ENCODE measurements at regions not wholly inside any gene's neighbourhood (a gene's known extent, or its start where the extent isn't known, plus 50 kb on each side); places are given as distances from the start of the nearest gene placed in this dataset.

DNA sequence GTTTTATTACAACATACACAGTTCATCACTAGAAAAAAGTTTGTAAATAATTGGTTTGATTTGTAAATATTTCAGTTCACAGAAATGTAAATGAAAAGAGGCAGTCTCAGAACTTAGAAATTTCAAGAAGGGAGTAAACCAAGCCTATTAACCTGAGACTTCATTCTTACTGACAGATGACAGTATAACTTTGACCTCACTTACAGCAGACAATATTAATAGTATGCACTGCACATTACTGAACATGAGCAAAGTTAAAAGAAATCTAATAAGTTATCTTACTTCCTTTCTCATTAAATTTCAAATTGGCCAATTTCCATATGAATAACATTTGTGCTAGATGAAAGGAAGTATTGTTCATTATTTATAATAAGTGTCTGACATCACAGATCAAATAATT lies 235.8 kb downstream of the SLC6A15 start:
- DNase-seq (ENCODE audit: low read depth in 2 of 2) = no peak

DNA sequence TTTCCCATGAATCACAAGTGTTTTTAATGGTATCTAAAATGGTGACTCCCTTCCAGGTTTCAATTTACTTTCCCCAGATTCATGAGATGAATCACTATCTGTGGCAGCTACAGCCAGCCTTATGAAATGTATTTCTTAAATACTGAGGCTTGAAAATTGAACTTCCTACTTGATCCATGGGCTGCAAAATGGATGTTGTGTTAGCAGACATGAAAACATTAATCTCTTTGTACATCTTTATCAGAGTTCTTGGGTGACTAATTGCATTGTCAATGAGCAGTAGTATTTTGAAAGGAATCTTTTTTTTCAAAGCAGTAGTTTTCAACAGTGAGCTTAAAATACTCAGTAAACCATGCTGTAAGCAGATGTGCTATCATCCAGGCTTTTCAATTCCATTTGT lies 250.8 kb downstream of the SLC6A15 start:
- no peak for DNase-seq (ENCODE audit: low read depth in 2 of 2)

DNA sequence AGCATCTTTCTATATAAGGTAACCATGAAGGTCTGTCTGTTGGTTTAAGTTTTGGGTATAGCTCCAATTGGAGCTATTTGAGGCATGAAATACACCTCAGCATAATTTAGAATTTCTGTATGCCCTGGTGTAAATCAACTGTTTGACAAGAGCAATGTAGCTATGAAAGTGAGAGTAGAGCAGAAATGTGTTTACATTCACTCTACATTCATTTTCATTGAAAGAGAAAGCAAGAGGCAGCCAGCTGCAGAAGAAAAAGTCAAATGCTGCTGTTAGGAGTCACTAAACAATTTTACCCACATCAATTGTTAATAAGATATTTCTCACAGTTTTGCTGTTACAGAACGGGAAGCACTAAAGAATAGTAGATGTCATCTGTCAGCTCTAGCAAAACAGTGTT lies 252.5 kb downstream of the SLC6A15 start:
- DNase-seq (ENCODE audit: low read depth in 2 of 2) = no peak

DNA sequence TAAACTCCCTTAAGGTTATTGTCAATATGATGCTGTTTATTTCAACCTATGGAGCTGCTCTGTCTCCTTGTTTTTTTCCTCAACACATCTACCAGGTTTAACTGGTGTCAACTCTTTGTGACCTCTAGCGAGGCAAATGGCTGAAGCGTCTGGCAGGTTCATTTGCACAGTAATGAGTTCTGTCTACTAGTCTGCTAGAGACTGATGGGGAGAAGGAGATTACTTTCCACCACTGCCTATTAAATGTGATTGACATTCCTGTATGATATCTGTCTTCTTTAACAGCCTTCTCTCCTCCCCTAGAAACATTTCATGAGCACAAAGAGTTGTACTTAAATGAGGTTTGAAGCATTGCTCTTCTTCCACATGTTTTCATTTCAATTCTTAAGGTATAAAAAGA lies 253.7 kb downstream of the SLC6A15 start:
- no peak for DNase-seq (ENCODE audit: low read depth in 2 of 2)

DNA sequence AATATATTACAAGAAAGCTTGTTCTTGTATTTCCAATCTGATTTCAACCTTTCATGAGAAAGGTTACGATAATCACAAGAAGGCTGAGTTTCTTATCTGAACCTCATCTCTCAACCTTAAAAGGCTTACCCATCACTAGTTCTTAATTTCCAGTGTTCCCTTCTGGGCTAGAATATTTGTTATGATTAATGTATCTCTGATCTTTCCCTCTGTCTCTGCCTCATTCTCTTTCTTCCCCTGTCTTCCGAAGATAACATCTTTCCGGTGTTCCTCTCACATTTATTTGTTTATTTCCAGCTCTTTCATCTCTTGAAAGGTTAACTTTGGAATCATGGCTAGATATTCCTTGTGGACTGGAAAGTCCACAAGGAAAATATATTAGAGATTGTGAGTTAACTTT lies 255.9 kb downstream of the SLC6A15 start:
- no peak for DNase-seq (ENCODE audit: low read depth in 2 of 2)

DNA sequence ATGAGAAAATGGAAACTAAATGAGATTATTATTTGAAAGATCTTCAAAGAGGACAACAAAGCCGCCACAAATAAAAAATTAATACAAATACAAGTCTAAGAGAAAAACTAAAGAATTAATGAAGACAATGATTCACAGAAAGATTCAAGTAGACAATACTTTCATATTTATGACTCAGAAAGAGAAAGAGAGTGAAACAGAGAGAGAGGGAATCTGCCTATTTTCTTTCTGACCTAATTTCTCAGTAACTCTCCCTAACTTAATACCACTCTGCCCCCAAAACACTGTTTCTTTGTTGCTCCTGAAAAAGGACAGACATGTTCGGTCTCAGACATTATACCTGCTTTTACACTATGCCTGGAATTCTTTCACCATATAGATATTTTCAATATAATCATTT lies 259.1 kb downstream of the SLC6A15 start:
- no peak for DNase-seq (ENCODE audit: low read depth in 2 of 2)

DNA sequence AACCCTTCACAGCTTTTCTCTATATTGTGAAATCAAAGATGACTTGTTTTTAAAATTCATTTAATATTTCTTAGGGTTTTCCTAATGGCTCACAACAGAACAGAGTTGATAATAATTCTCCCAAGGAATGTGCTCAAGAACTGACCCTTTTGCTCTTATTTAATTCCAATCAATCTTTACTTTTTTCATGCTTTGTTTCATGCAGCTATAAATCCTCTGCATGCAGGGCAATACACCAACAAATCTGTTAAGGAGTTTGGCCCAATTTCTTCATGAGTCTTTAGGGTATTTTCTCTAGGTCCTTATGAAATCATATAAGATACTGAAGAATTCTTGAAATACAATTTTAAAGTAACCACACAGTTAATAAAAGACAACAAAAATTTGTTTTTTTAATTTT lies 264.2 kb downstream of the SLC6A15 start:
- no peak for DNase-seq (ENCODE audit: low read depth in 2 of 2)

DNA sequence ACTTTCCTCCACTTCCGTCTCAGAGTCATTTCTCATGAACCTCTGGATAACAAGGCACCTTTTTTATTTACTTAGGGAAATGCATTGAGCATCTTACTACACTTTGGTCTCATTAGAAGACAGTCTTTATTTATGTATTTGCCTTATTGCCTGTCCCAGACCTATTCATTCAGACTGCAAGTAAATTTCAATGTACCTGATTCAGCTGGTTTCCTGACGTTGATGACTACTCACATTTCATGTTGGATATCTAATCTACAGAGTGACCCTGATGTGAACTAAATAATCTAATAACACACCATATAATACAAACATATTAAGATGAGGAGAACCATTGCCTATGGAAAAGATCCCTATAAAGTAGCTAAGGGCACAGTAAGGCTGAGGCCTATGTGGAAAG lies 267.7 kb downstream of the SLC6A15 start:
- no peak for DNase-seq (ENCODE audit: low read depth in 2 of 2)

DNA sequence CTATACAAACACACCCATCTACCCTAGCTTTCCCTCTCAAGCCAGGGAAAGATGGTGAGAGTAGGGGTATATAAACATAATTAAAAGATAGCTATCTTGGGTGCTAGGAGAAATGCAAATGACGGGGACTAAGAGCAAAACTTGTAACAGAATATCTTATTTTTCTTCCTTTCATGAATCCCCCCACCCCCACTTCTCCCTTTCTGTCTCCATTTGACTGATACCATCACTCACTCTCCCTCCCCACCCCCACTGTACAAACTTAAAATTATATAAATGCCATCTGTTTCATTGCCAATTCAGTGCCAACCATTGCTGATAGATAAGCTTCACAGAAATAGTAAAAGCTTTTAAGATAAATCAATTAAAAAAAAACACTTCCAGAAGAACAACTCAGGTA lies 268.6 kb downstream of the SLC6A15 start:
- no peak for DNase-seq (ENCODE audit: low read depth in 2 of 2)

DNA sequence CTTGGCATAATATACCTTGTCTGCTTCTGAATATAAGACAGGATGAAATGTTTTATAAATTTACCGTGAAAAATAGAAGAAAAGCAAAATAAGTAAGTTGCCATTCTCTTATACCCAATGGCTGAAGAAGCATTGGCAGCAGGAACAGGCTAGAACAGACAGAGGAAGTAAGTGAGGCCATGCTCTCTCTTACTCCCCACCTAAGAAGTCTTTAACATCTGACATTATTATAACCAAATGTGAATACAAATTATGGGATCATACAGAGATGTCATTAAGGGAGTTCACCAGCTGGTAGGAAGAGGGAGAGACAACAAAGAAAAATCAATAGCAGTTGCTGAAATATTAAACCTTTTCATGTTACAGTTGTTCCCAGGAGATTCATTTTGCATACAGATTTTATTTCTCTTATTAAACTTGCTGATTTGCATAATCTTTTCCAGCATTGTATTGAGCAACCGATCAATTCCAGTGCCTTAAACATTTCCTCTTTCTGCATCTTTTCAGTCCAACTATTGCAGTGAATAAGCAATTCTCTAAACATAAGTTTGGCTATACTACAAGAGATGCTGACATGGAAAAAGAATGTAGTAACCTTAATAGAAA lies 270.6 kb downstream of the SLC6A15 start:
- DNase-seq (ENCODE audit: low read depth in 2 of 2) = no peak

DNA sequence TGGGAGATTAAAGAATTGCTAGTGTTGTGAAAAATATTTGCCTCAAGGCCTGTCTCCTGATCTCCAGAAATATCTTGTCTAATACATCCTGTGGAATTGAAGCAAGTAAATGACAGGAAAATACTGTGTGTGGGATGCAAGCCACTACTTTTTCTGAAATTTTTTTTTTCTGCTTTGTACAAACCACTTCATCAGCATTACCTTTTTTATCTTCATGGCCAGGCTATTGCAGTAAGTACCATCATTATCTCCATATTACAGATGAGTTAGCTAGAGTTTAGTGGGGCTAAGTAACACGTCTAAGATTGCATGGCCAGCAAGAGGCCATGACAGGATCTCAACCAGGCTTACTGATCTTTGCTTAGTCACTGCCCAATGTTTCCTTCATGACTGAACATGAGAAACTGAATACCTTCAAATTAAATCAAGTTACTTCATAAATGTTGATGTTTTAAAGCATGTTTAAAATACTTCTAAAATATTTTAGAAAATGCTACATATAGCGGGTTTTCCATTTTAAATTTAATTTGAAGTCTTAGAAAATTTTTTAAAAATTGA lies 273.7 kb downstream of the SLC6A15 start:
- DNase-seq (ENCODE audit: low read depth in 2 of 2) = no peak

DNA sequence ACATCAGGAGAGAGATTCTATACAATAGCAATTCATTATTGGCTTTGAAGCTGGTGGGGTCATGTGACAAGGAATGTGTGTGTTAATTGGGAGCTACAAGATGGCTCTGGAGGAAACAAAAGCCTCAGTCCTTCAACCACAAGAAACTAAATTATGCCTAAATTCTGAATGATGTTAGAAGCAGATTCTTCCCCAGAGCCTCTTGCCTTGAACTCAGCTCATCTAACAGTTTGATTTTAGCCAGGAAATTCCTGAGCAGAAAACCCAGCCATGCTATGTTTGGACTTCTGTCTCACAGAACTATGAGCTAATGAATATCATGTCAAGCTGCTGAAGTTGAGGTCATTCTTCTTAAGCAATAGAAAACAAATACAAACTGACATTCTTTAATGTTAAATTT lies 274.7 kb downstream of the SLC6A15 start:
- DNase-seq (ENCODE audit: low read depth in 2 of 2) = no peak

DNA sequence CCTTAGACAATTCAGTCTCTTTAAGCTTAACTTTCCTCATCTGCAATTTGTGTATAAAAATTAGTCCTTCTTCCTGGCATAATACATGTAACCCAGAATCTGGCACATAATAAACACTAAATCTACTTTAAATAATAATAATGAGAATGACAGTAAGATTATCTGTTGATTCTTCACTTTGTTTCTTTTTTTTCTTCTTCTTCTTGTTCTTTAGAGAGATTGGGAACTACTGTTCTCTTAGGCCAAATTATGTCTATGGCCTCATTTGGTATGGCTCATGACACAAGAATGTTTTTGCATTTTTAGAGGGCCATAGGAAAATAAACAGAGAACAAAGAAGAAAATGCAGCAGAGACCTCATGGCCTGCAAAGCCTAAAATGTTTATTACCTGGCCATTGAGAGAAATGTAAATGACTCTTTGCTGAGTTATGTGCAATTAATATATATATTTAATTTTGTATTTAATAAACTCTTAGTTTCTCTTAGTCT lies 275.8 kb downstream of the SLC6A15 start:
- no peak for DNase-seq (ENCODE audit: low read depth in 2 of 2)

DNA sequence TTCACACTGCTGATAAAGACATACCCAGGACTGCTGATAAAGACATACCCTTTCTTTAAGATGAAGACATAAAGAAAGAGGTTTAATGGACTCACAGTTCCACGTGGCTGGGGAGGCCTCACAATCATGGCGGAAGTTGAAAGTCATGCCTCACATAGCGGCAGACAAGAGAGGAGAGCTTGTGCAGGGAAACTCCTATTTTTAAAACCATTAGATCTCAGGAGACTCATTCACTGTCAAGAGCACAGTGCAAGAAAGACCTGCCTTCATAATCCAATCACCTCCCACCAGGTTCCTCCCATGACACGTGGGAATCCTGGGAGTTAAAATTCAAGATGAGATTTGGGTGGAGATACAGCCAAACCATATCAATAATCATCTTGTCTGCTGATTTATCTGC lies 278.1 kb downstream of the SLC6A15 start:
- no peak for DNase-seq (ENCODE audit: low read depth in 2 of 2)

DNA sequence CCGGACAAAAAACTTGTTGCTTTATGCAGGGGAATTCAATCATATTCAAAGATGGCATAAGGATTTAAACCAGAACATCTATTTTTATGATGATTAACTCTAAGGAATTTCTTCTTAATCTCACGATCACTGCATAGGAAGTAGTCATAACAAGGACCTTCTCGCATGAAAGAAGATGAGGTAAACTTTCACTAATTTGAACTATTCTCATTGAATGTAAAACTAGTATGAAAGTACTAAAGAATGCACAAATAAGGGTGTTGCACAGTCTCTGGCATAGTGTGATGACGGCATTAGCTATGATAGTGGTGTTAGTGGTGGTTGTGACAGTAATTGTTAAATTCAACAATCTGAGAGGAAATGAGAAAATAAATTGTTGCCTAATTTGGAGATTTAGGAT lies 280.0 kb downstream of the SLC6A15 start:
- DNase-seq (ENCODE audit: low read depth in 2 of 2) = no peak

DNA sequence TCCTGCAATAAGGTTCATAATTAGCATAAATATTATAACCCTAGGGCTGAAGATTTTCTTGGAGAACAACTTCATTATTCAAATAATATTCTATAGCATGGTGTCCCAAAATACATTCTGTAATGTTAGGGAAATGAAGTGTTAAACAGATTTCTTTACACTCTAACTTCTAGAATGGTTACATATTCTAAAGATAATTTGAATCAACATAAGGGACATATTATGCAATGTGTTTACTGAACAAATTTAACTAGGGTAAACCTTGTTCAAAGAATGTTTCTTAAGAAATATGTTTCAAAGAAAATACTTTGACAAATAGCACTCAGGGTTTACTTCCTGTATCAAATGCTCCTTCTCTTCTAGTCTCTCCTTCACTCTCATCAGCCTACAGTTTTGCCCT lies 281.6 kb downstream of the SLC6A15 start:
- DNase-seq (ENCODE audit: low read depth in 2 of 2) = no peak

DNA sequence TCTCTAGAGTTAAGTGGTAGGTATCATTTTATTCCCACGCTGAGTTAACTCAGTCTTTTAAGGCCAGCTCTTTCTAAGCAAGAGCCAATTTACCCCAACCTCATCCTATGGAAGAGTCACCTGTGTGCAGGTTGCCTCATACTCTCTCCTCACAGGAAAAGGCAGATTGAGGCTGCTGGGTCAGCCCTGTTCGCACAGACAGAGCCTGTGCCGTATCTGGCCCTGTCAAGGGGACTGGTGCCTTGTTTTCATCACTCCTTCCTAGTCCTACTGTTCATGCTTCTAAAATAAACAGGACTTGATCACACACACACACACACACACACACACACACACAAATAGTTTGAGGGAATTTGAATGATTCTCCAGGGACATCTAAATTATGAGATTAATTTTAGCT lies 285.0 kb downstream of the SLC6A15 start:
- DNase-seq (ENCODE audit: low read depth in 2 of 2) = no peak

DNA sequence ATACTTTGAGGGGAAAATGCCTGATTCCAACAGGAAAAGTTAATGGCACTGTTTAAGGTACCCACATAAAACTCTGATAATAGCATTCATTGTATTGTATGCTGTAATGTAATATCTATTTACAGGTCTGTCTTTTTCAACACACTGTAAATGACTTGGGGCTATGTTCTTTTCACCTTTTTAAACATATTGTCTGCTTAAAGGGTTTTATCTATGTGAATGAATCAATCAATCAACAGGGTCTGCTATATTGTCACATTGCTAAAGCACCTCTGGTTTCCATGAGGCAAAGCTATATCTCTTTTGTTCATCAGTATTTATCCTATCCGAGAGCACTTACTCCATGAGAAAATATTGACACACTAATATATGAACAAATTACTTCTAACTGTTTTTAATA lies 288.0 kb downstream of the SLC6A15 start:
- DNase-seq (ENCODE audit: low read depth in 2 of 2) = no peak

DNA sequence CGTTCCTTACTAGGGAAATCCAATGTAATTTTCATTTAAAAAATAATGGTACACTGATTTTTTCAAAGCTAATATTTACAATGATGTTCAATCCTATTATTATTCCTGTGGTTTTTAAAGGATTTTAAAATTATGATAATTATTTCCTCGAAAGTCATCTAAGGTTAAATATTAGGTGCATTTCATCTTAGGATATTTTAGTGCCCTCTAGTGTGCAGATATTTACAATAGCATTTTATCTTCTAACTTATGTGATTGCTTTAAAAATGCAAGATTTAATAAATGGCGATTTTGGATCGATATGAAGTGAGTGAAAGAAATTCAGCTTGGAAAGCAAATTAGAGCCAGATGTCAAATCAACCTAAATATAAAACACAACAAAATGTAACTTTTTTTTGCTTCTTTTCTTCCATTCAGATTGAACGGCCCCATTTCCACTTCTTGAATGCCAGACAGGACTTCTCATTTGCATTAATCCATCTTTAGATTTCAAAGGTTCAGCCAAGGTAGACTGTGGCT lies 293.5 kb downstream of the SLC6A15 start:
- no peak for DNase-seq (ENCODE audit: low read depth in 2 of 2)

DNA sequence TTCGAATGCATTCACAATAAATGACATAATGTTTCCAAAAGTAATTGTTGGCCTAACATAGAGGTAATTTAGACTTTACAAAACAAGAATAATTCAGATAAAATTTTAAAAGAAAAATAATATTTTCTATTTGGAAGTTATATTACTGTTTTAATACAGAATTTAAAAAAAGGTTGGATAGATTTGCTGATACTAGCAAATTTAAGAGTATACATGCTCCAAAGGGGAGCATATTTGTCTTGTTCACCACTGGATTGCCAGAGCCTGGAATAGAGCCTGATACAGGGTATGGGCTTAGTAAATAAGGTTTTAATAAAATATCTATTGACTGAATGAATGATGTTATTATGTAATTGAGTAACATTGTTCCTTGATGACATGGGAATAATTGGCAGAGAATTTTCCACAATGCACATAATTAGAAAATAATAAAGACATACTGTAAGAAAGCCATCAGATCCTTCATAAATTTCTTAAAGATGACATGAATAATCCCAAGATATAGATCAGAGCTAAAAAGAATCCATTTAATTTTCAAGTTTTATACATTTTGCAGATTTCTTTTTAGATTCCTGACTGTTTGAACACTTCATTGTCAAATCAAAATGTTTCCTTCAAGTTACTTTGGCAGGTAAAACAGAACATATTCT lies 305.3 kb downstream of the SLC6A15 start:
- no peak for DNase-seq (ENCODE audit: low read depth in 2 of 2)

DNA sequence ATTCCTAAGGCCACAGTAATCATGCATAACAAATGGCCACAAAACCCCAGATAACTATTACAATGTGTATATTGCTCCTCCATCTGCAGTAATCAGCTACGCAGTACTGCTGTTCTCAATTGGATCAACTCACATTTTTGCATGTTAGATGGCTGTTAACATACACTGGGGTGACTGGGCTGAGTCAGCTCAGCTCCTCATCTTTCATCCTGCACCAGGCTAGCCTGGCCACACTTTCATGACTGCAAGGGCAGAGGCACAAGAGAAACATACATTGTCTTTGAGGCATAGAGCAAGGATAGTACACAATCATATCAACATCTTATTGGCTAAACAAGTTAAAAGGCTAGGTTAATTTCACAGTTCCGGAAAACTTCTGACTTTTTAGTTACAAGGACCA lies 306.6 kb downstream of the SLC6A15 start:
- DNase-seq (ENCODE audit: low read depth in 2 of 2) = no peak

DNA sequence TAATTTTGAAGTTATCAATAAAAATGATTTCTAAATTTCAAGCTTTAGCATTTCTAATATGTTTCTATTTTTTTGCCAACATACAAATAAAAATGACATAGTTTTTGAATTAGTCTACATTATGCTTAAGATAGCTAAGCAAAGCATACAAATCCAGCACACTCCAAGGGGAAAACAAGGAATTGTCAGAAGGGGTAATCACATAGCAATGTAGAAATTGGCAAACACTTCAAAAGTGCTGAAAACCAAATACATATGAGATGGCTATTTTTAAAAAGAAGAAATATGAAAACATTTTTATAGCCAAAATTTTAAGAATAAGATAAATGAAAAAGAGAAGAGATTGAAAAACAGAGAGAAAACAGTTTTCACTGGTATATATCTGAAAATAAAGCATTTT lies 308.0 kb downstream of the SLC6A15 start:
- no peak for DNase-seq (ENCODE audit: low read depth in 2 of 2)

DNA sequence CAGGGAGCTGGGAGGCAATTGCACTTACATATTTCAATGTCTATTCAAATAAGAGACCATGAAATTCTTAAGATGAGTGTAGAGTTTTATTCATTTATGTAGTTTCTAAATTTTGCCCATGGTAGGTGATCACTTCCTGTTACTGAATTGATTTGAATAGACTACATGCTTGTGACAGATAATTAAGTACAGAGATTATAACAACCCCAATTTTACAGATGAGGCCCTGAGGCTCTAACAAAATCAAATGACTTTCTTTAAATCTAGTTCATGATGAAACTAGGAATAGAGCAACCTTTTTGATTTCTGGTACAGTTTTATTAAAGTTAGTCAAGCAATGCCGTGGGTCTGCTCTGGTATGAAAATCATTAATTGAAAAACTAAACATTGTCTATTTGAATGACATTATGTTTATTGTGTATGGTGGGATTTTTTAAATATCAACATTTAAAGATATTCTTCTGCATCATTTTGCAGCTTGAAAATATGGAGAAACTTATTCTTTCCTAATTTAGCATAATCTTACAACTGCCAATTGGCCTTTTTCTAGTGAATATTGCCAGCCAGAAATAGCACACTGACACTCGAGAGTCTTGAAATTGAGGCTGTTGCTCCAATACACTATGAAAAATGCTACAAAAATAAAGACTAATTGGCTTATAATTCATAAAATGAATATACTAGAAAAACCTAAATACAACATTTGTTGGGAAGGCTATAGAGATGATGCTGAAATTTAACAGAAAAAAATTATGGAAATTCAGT lies 308.9 kb downstream of the SLC6A15 start:
- no peak for DNase-seq (ENCODE audit: low read depth in 2 of 2)
